Natural killer cell treated with Interleukin-12 subunit alpha and Interleukin-12 subunit beta and Interleukin-15 and Interleukin-18, amount 100 ng/mL, for 72 hours (primary cell): ENCODE measurements at regions not wholly inside any gene's neighbourhood (a gene's known extent, or its start where the extent isn't known, plus 50 kb on each side); places are given as distances from the start of the nearest gene placed in this dataset.
"Not testable (repeated sequence)": the region's sequence is repeated elsewhere in the genome, so short reads cannot be mapped to it uniquely, and the experiment has no call there.

Experiments
- ATAC-seq, 2 donors: fragments of 150-1000 bp; cut with Tn5 transposase in 1 of 2; sonication (Bioruptor Pico), chemical (Tn5 transposase) in 1 of 2; 2 replicates each; pipeline ENCODE4 v1.10.0; 2021
- DNase-seq: peaks from one replicate; pipeline ENCODE4 v3.0.0; 2022; ENCODE audit warnings: low spot score
- H3K27ac Mint-ChIP-seq, 2 donors: 1 replicate in 1 of 2; 2 replicates in 1 of 2; pipeline ENCODE4 v1.8.0; 2022; ENCODE audit warnings: mixed read lengths in 2 of 2, mild to moderate bottlenecking in 1 of 2, moderate library complexity in 1 of 2
- H3K27me3 Mint-ChIP-seq, 2 donors: 1 replicate in 1 of 2; 2 replicates in 1 of 2; pipeline ENCODE4 v1.8.0; 2022; ENCODE audit warnings: mixed read lengths in 2 of 2
- H3K36me3 Mint-ChIP-seq: one replicate; pipeline ENCODE4 v1.8.0; 2022; ENCODE audit warnings: mixed read lengths
- H3K4me1 Mint-ChIP-seq, 2 donors: 1 replicate in 1 of 2; 2 replicates in 1 of 2; pipeline ENCODE4 v1.8.0; 2022; ENCODE audit warnings: low read depth in 2 of 2, mixed read lengths in 2 of 2, mild to moderate bottlenecking in 1 of 2
- H3K4me3 Mint-ChIP-seq: one replicate; pipeline ENCODE4 v1.8.0; 2022; ENCODE audit warnings: mixed read lengths
- H3K9me3 Mint-ChIP-seq: 2 replicates; pipeline ENCODE4 v1.8.0; 2022; ENCODE audit warnings: mixed read lengths

GRCh38 chr14:57051633-57052032 lies 217.1 kb downstream of the EXOC5 start:
- ATAC-seq: no peak
- no peak overlapping the region for H3K27ac Mint-ChIP-seq
- H3K27me3 Mint-ChIP-seq: peaks cover 7 to 10% of the 10 kb centered on the region in 2 donors
- H3K4me3 Mint-ChIP-seq: no peak overlapping the region
- no peaks in the 10 kb centered on the region for H3K4me1 Mint-ChIP-seq
- DNase-seq: no peak
- peaks cover 13% of the 10 kb centered on the region for H3K9me3 Mint-ChIP-seq
- H3K36me3 Mint-ChIP-seq: no peaks in the 10 kb centered on the region

- Mint-ChIP-seq H3K9me3 (peaks cover 13% of the 10 kb centered on the region), H3K4me1 (no peaks in the 10 kb centered on the region), H3K4me3 (no peak overlapping the region), H3K36me3 (no peaks in the 10 kb centered on the region), H3K27me3 (peaks cover 10% of the 10 kb centered on the region in 2 donors), H3K27ac (no peak overlapping the region)
- no peak for DNase-seq
- no peak for ATAC-seq
Measured at GRCh38 chr14:57049848-57050247, 218.9 kb downstream of the EXOC5 start.

GRCh38 chr14:57046175-57046574 lies 222.5 kb downstream of the EXOC5 start:
- H3K27me3 Mint-ChIP-seq: peaks cover 5 to 14% of the 10 kb centered on the region in 2 donors
- H3K27ac Mint-ChIP-seq: no peak overlapping the region
- no peaks in the 10 kb centered on the region for H3K4me1 Mint-ChIP-seq
- DNase-seq: no peak
- no peak overlapping the region for H3K4me3 Mint-ChIP-seq
- H3K9me3 Mint-ChIP-seq: peaks cover 11% of the 10 kb centered on the region
- H3K36me3 Mint-ChIP-seq: no peaks in the 10 kb centered on the region
- ATAC-seq: no peak

DNA sequence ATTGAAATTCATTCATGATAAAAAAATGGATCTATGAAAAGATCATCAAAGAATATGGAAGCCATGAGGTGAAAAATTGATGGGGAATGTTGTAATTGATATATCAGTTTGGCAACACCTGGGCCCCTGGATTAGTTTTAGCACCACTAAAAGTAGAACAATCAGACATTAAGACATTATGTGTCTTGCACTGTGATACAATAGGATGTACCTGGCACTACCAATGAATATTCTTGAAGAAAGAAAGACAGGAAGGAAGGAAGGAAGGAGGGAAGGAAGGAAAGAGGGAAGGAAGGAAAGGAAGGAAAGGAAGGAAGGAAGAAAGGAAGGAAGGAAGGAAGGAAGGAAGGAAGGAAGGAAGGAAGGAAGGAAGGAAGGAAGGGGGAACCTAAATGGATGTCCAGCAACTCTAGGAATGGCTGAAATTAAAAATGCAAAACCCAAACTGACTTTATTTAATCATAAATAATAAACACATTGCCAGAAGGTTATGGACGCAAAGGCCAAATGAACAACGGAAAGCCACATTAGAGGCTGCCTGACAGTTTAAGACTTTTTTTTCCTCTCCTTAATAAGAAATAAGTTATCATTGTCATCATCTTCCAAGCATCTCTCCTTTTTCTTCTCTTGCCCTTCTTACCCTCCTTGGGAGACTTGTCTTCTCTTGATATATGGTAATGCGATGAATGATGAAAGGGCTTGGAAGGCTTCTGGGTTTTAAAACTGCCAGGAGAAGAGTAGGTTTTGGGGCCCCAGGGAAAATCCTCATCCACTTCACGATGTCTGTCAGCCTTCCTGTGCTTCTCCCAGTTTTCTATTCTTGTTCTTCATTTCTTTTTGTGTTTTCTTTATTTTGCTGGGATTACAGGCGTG lies 224.4 kb downstream of the EXOC5 start:
- not testable (repeated sequence) for DNase-seq, ATAC-seq, H3K36me3 Mint-ChIP-seq, H3K9me3 Mint-ChIP-seq, H3K4me3 Mint-ChIP-seq, H3K4me1 Mint-ChIP-seq, H3K27ac Mint-ChIP-seq
- H3K27me3 Mint-ChIP-seq: peaks cover 2 to 20% of the 10 kb centered on the region in 2 donors

DNA sequence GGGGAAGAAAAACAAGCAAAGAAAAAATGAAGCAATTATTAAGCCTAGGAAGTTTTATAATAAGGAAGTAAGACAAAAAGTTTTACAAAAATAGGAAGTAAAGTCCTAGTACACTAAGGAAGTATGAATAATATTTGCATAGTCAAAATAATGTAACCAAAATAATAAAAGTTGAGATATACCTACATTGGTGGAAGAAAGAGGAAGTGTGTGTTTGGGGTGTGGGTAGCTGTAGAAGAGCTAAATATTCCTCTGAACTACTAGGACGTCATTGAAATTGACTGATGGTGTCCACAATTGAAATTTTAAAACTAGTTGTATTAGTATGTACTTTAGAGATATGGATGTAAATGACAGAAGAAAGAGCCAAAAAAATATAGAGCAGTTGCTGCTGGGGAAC lies 228.4 kb upstream of the OTX2 start:
- ATAC-seq: no peak
- peaks cover 11% of the 10 kb centered on the region for H3K9me3 Mint-ChIP-seq

DNA sequence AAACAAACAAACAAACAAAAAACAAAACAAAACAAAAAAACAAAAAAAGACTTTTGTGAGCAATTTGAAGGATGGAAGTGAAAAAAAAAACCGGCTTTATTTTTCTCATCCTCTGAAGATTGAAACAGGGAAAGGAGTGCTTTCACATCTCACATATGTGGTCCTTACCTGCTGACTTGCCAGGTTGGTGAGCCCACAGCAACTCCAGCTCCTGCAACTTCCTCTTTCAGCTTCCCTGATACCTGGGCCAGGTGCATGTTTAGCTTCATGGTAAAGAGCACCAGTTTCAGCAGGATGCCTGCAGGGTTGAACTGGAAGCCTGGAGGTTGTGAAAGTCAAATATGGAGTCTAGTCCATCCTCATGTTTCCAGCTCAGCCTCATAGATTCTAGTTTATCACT lies 221.2 kb upstream of the OTX2 start:
- H3K27me3 Mint-ChIP-seq: peaks cover 0 to 33% of the 10 kb centered on the region in 2 donors
- H3K9me3 Mint-ChIP-seq: peaks cover 20% of the 10 kb centered on the region
- no peak overlapping the region for H3K4me3 Mint-ChIP-seq
- peaks cover 16% of the 10 kb centered on the region for H3K36me3 Mint-ChIP-seq
- no peak overlapping the region for H3K27ac Mint-ChIP-seq
- ATAC-seq (no peak), DNase-seq (no peak)
- H3K4me1 Mint-ChIP-seq: no peaks in the 10 kb centered on the region

More for the DNA sequence above, 228.4 kb upstream of the OTX2 start:
- H3K4me3 Mint-ChIP-seq: no peak overlapping the region
- H3K27ac Mint-ChIP-seq: no peak overlapping the region
- no peak for DNase-seq
- H3K36me3 Mint-ChIP-seq: no peaks in the 10 kb centered on the region
- H3K4me1 Mint-ChIP-seq: no peaks in the 10 kb centered on the region
- H3K27me3 Mint-ChIP-seq: peaks cover 0 to 19% of the 10 kb centered on the region in 2 donors

- H3K27me3 Mint-ChIP-seq: peaks cover 0 to 28% of the 10 kb centered on the region in 2 donors
- ATAC-seq (no peak), DNase-seq (no peak)
- peaks cover 18% of the 10 kb centered on the region for H3K9me3 Mint-ChIP-seq
- no peak overlapping the region for H3K27ac Mint-ChIP-seq
- H3K36me3 Mint-ChIP-seq: peaks cover 16% of the 10 kb centered on the region
- no peak overlapping the region for H3K4me3 Mint-ChIP-seq
- no peaks in the 10 kb centered on the region for H3K4me1 Mint-ChIP-seq
Measured at GRCh38 chr14:57029620-57030253, 219.5 kb upstream of the OTX2 start.

GRCh38 chr14:57025456-57025855 lies 215.2 kb upstream of the OTX2 start:
- no peak overlapping the region for H3K4me3 Mint-ChIP-seq
- peaks cover 0 to 21% of the 10 kb centered on the region in 2 donors for H3K27me3 Mint-ChIP-seq
- no peak overlapping the region for H3K27ac Mint-ChIP-seq
- H3K4me1 Mint-ChIP-seq: no peaks in the 10 kb centered on the region
- peaks cover 4% of the 10 kb centered on the region for H3K9me3 Mint-ChIP-seq
- DNase-seq (no peak), ATAC-seq (no peak)
- peaks cover 3% of the 10 kb centered on the region for H3K36me3 Mint-ChIP-seq

- Mint-ChIP-seq H3K36me3 (no peaks in the 10 kb centered on the region), H3K27ac (no peak overlapping the region), H3K4me3 (no peak overlapping the region), H3K9me3 (peaks cover 3% of the 10 kb centered on the region), H3K4me1 (no peaks in the 10 kb centered on the region), H3K27me3 (peaks cover 0 to 13% of the 10 kb centered on the region in 2 donors)
- ATAC-seq: no peak
- no peak for DNase-seq
Measured at GRCh38 chr14:57022608-57023007, 212.3 kb upstream of the OTX2 start.

DNA sequence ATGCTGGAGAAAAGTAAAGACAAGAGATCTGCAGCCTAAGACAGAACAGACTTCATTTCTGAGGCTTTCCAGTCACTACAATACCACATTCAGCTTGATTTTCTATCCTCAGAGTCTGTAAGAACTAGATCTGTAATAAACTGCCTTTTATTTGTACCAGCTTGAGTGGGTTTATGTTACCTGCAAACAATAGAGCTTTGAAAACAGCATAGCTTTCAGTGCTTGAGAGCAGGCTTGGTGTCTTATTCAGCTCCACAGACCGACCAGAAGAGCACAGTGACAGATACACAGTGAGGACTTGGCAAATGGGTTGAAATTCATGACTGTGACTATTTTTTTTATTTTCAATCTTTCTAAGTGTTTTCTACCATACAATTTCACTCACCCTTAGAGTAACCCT lies 207.8 kb upstream of the OTX2 start:
- no peaks in the 10 kb centered on the region for H3K4me1 Mint-ChIP-seq
- no peak for DNase-seq
- H3K27ac Mint-ChIP-seq: no peak overlapping the region
- H3K36me3 Mint-ChIP-seq: no peaks in the 10 kb centered on the region
- no peak overlapping the region for H3K4me3 Mint-ChIP-seq
- ATAC-seq: no peak
- H3K27me3 Mint-ChIP-seq: no peaks in the 10 kb centered on the region
- H3K9me3 Mint-ChIP-seq: peaks cover 6% of the 10 kb centered on the region

DNA sequence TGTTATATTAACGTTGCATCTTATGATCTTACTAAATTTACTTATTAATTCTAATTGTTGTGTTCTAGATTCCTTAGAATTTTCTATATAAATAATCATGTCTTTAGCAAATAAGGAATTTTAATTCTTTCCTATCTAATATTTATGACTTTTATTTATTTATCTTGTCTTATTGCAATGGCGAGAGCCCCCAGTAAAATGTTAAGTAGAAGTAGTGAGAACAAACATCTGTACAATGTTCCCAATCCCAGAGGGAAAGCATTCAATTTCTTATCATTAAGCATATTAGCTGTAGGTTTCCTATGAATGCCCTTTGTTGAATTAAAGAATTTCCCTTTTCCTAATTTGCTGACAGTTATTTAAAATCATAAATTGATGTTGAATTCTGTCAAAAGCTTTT lies 203.7 kb upstream of the OTX2 start:
- DNase-seq: no peak
- Mint-ChIP-seq H3K36me3 (no peaks in the 10 kb centered on the region), H3K9me3 (peaks cover 14% of the 10 kb centered on the region), H3K4me3 (no peak overlapping the region), H3K27ac (no peak overlapping the region), H3K27me3 (peaks cover 0 to 6% of the 10 kb centered on the region in 2 donors), H3K4me1 (peaks cover 0 to 2% of the 10 kb centered on the region in 2 donors)
- no peak for ATAC-seq

DNA sequence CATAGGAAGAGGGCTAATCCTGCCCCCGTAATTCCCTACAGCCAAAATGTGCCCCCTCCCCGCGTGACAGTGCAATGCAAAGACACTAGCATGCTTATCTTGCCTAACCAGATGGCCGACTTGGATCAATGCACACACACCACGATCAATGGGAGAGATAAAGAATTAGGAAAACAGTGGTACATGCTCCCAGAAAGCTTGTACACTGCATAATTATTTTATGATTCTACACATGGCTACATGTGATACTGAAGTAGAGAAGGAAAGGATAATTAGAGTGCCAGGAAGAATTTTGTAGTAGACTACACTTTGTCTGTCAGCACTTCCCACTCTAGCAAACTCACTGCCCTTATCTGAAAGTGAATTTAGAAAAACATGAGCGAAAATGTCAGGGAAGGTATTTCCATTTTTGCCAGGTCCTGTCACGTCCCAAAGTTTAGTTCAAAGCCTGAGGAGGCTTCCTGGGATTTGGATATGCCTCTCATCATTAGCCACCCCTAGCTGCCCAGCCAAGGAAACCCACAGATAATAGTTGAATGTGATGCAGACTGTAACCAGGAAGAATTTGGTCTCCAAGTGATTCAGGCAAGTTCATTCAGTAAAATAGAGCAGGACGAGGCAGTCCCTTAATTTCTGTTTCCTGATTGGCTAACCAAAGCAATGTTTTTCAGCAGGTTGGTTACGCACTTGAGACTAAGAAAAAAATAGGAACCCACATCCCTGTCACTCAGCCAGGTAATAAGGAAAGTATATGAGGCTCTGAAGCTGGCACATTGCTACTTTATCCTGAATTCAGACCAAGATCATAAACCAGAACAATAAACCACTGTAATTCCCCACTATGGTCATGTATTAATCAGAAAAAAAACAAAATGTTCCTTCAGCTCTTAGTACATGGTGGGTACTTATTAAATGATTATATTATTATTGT lies 199.6 kb upstream of the OTX2 start:
- DNase-seq (no peak), ATAC-seq (no peak)
- Mint-ChIP-seq H3K4me3 (no peak overlapping the region), H3K9me3 (peaks cover 10% of the 10 kb centered on the region), H3K4me1 (peaks cover 0 to 2% of the 10 kb centered on the region in 2 donors), H3K27me3 (peaks cover 0 to 6% of the 10 kb centered on the region in 2 donors), H3K36me3 (no peaks in the 10 kb centered on the region), H3K27ac (no peak overlapping the region)

DNA sequence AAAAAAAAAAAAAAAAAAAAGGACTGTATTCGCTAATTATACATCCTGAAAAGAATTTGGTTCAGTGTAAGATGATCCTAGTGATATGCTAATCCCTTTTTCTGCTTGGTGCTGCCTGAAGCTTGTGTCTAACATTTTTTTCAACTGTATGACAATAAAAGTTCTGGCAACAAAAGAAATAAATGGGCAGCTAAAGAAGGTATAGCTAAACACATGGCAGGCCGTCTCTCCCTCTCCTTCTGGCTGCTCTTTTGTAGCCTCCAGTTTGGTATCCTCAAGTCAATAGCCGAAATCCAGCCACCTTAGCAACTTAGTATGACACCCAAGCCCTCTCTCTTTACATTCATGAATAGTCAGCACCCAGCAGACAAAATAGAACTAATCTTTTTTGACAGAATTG lies 198.3 kb upstream of the OTX2 start:
- DNase-seq: no peak
- H3K36me3 Mint-ChIP-seq: no peaks in the 10 kb centered on the region
- no peak overlapping the region for H3K4me3 Mint-ChIP-seq
- peaks cover 9% of the 10 kb centered on the region for H3K9me3 Mint-ChIP-seq
- no peak for ATAC-seq
- peaks cover 0 to 2% of the 10 kb centered on the region in 2 donors for H3K4me1 Mint-ChIP-seq
- no peak overlapping the region for H3K27ac Mint-ChIP-seq
- peaks cover 0 to 6% of the 10 kb centered on the region in 2 donors for H3K27me3 Mint-ChIP-seq
